H9 (cell line): ENCODE measurements at regions not wholly inside any gene's neighbourhood (a gene's known extent, or its start where the extent isn't known, plus 50 kb on each side); places are given as distances from the start of the nearest gene placed in this dataset.

ENCODE experiments used
- DNase-seq: peaks from one replicate; pipeline ENCODE4 v3.0.0-alpha.2; 2017
- H2AFZ ChIP-seq: one replicate; pipeline ENCODE4 v1.6.1; 2013; ENCODE audit warnings: mild to moderate bottlenecking, low read length, control low read depth, moderate library complexity
- H2AK5ac ChIP-seq: 2 replicates; pipeline ENCODE4 v1.6.1; 2013; ENCODE audit warnings: low read length, control low read depth, mixed read lengths; ENCODE audit not compliant: insufficient read length
- H2BK120ac ChIP-seq: one replicate; pipeline ENCODE4 v1.6.1; 2013; ENCODE audit warnings: low read depth, mild to moderate bottlenecking, low read length, control low read depth, inconsistent platforms; ENCODE audit not compliant: poor library complexity, severe bottlenecking
- H2BK12ac ChIP-seq: 2 replicates; pipeline ENCODE4 v1.6.1; 2013; ENCODE audit warnings: low read length, control low read depth, mixed read lengths, low read depth; ENCODE audit not compliant: insufficient read length
- H2BK15ac ChIP-seq: 2 replicates; pipeline ENCODE4 v1.6.1; 2013; ENCODE audit warnings: low read depth, low read length, control low read depth
- H2BK20ac ChIP-seq: one replicate; pipeline ENCODE4 v1.6.1; 2013; ENCODE audit warnings: low read depth, mild to moderate bottlenecking, low read length, control low read depth, inconsistent platforms; ENCODE audit not compliant: poor library complexity, severe bottlenecking
- H2BK5ac ChIP-seq: 2 replicates; pipeline ENCODE4 v1.6.1; 2013; ENCODE audit warnings: low read length, control low read depth, mixed read lengths; ENCODE audit not compliant: insufficient read length
- H3K14ac ChIP-seq: 2 replicates; pipeline ENCODE4 v1.6.1; 2013; ENCODE audit warnings: low read length, control low read depth; ENCODE audit not compliant: insufficient read depth
- H3K18ac ChIP-seq: 2 replicates; pipeline ENCODE4 v1.6.1; 2013; ENCODE audit warnings: low read depth, mild to moderate bottlenecking, mixed read lengths, low read length, control low read depth; ENCODE audit not compliant: insufficient read length
- H3K23ac ChIP-seq: 2 replicates; pipeline ENCODE4 v1.6.1; 2013; ENCODE audit warnings: low read length, control low read depth, mixed read lengths, low read depth; ENCODE audit not compliant: insufficient read length
- H3K23me2 ChIP-seq: 2 replicates; pipeline ENCODE4 v1.6.1; 2013; ENCODE audit warnings: low read depth, mild to moderate bottlenecking, mixed read lengths, low read length, control low read depth; ENCODE audit not compliant: insufficient read length, poor library complexity, severe bottlenecking
- H3K27ac ChIP-seq: 2 replicates; pipeline ENCODE4 v1.5.1; 2013; ENCODE audit warnings: low read length, control low read depth, mixed read lengths, low read depth; ENCODE audit not compliant: insufficient read length
- H3K27me3 ChIP-seq: 2 replicates; pipeline ENCODE4 v1.6.1; 2013; ENCODE audit warnings: low read length, control low read depth, inconsistent platforms; ENCODE audit not compliant: insufficient read depth
- H3K4ac ChIP-seq: 2 replicates; pipeline ENCODE4 v1.6.1; 2013; ENCODE audit warnings: low read depth, mild to moderate bottlenecking, control low read depth, inconsistent platforms, low read length, moderate library complexity
- H3K4me1 ChIP-seq: 2 replicates; pipeline ENCODE4 v1.6.1; 2013; ENCODE audit warnings: low read length, control low read depth, inconsistent platforms; ENCODE audit not compliant: insufficient read depth
- H3K4me2 ChIP-seq: 2 replicates; pipeline ENCODE4 v1.6.1; 2013; ENCODE audit warnings: low read length, control low read depth, mixed read lengths; ENCODE audit not compliant: insufficient read length, insufficient read depth
- H3K56ac ChIP-seq: 2 replicates; pipeline ENCODE4 v1.6.1; 2013; ENCODE audit warnings: low read depth, mild to moderate bottlenecking, mixed read lengths, low read length, control low read depth; ENCODE audit not compliant: insufficient read length
- H3K79me1 ChIP-seq: 2 replicates; pipeline ENCODE4 v1.6.1; 2013; ENCODE audit warnings: low read depth, mild to moderate bottlenecking, moderate library complexity, low read length, control low read depth, inconsistent platforms; ENCODE audit not compliant: insufficient read depth, poor library complexity, severe bottlenecking
- H3K79me2 ChIP-seq: 2 replicates; pipeline ENCODE4 v1.6.1; 2013; ENCODE audit warnings: low read length, control low read depth, inconsistent platforms; ENCODE audit not compliant: insufficient read depth
- H3K9ac ChIP-seq: 2 replicates; pipeline ENCODE4 v1.6.1; 2013; ENCODE audit warnings: low read length, control low read depth, mixed read lengths; ENCODE audit not compliant: insufficient read length; ENCODE audit errors: extremely low read depth
- H3K9me3 ChIP-seq: one replicate; pipeline ENCODE4 v1.6.1; 2013; ENCODE audit warnings: low read depth, low read length, inconsistent platforms; ENCODE audit not compliant: control insufficient read depth
- H3T11ph ChIP-seq: one replicate; pipeline ENCODE4 v1.6.1; 2013; ENCODE audit warnings: mild to moderate bottlenecking, low read length, control low read depth, inconsistent platforms
- H4K20me1 ChIP-seq: one replicate; pipeline ENCODE4 v1.6.1; 2013; ENCODE audit not compliant: control insufficient read depth, insufficient read length, insufficient read depth
- H4K5ac ChIP-seq: 2 replicates; pipeline ENCODE4 v1.6.1; 2013; ENCODE audit warnings: low read depth, mild to moderate bottlenecking, mixed read lengths, low read length, control low read depth; ENCODE audit not compliant: insufficient read length
- H4K8ac ChIP-seq: replicated peaks from 2 replicates; pipeline ENCODE4 v1.6.1; 2013; ENCODE audit warnings: low read length, control low read depth, mixed read lengths, low read depth; ENCODE audit not compliant: insufficient read length
- H4K91ac ChIP-seq: 2 replicates; pipeline ENCODE4 v1.6.1; 2013; ENCODE audit warnings: low read depth, mild to moderate bottlenecking, moderate library complexity, mixed read lengths, low read length, control low read depth; ENCODE audit not compliant: insufficient read length
- H3K27ac Mint-ChIP-seq, 3 experiments: 2 replicates in 2 of 3; 3 replicates in 1 of 3; pipeline ENCODE4 v1.8.0; 2020 to 2021; ENCODE audit warnings: mixed read lengths in 3 of 3, mild to moderate bottlenecking in 1 of 3, moderate library complexity in 1 of 3
- H3K27me3 Mint-ChIP-seq: 2 replicates; pipeline ENCODE4 v1.8.0; 2021; ENCODE audit warnings: low read depth, mild to moderate bottlenecking, moderate library complexity, mixed read lengths
- H3K36me3 Mint-ChIP-seq, 3 experiments: 2 replicates in 2 of 3; 3 replicates in 1 of 3; pipeline ENCODE4 v1.8.0; 2020 to 2021; ENCODE audit warnings: low read depth in 3 of 3, mixed read lengths in 3 of 3; ENCODE audit not compliant: insufficient read depth in 1 of 3
- H3K4me1 Mint-ChIP-seq, 2 experiments: 2 replicates each; pipeline ENCODE4 v1.8.0; 2020; ENCODE audit warnings: mixed read lengths in 2 of 2
- H3K4me3 Mint-ChIP-seq, 2 experiments: 2 replicates in 1 of 2; 3 replicates in 1 of 2; pipeline ENCODE4 v1.8.0; 2020 to 2021; ENCODE audit warnings: mild to moderate bottlenecking in 2 of 2, mixed read lengths in 2 of 2, moderate library complexity in 1 of 2
- H3K9me3 Mint-ChIP-seq, 2 experiments: 2 replicates in 1 of 2; 3 replicates in 1 of 2; pipeline ENCODE4 v1.8.0; 2020; ENCODE audit warnings: mild to moderate bottlenecking in 2 of 2, mixed read lengths in 2 of 2, moderate library complexity in 1 of 2
- CTCF ChIP-seq: fragments of 200-600 bp; sonication (generic); conservative IDR thresholded peaks from 3 replicates; pipeline ENCODE4 v1.8.0; 2021; ENCODE audit warnings: antibody characterized with exemption, mild to moderate bottlenecking
- WGBS: extraction: QIAGEN DNeasy Blood & Tissue Kit; methylation state at CpG from one replicate; pipeline ENCODE4 v1.1.7; 2013; ENCODE audit warnings: missing lambda C conversion rate, low lambda C conversion rate, mixed read lengths; ENCODE audit not compliant: insufficient read length; ENCODE audit errors: extremely low coverage; 5-methylcytosine and 5-hydroxymethylcytosine counted together

- H3K56ac ChIP-seq: no peak overlapping the region
- no peak overlapping the region for H3K23ac ChIP-seq
- H3K27ac Mint-ChIP-seq: no peak overlapping the region
- H3K79me2 ChIP-seq: no peaks in the 10 kb centered on the region
- no peak overlapping the region for H2BK5ac ChIP-seq
- H3K27me3 ChIP-seq: no peaks in the 10 kb centered on the region
- H3K23me2 ChIP-seq: no peaks in the 10 kb centered on the region
- H3K9ac ChIP-seq: no peak overlapping the region
- H2BK15ac ChIP-seq: no peak overlapping the region
- no peak for DNase-seq
- no peak overlapping the region for H2BK120ac ChIP-seq
- H3K4ac ChIP-seq: no peak overlapping the region
- no peaks in the 10 kb centered on the region for H4K20me1 ChIP-seq
- no peak overlapping the region for H3K4me3 Mint-ChIP-seq
- H2BK12ac ChIP-seq: no peak overlapping the region
- no peak overlapping the region for H3K4me2 ChIP-seq
- no CpG with 5 or more reads among the region's 2 CpGs for WGBS
- no peak overlapping the region for H3K14ac ChIP-seq
- no peaks in the 10 kb centered on the region for H3K79me1 ChIP-seq
- H4K8ac ChIP-seq: no peak overlapping the region
- no peak overlapping the region for H4K91ac ChIP-seq
- no peak overlapping the region for H2AK5ac ChIP-seq
- no peaks in the 10 kb centered on the region for H3K4me1 ChIP-seq
- H3K4me1 Mint-ChIP-seq: no peaks in the 10 kb centered on the region
- H4K5ac ChIP-seq: no peak overlapping the region
- no peaks in the 10 kb centered on the region for H3K27me3 Mint-ChIP-seq
- H3K9me3 Mint-ChIP-seq: no peaks in the 10 kb centered on the region
- H3K9me3 ChIP-seq: no peaks in the 10 kb centered on the region
- TF ChIP-seq CTCF: no peak
- no peak overlapping the region for H2BK20ac ChIP-seq
- H3K36me3 Mint-ChIP-seq: no peaks in the 10 kb centered on the region
- no peak overlapping the region for H3K27ac ChIP-seq
- H3T11ph ChIP-seq: no peak overlapping the region
- H3K18ac ChIP-seq: no peak overlapping the region
- H2AFZ ChIP-seq: no peak overlapping the region
Observed at GRCh38 chr1:79777481-79778219, 771.1 kb upstream of the ADGRL4 start.
